IMR-90 (cell line): ENCODE measurements at regions not wholly inside any gene's neighbourhood (a gene's known extent, or its start where the extent isn't known, plus 50 kb on each side); places are given as distances from the start of the nearest gene placed in this dataset.

ENCODE experiments used
- ATAC-seq: fragments of 200-7000 bp; cut with Tn5 transposase; 2 replicates; pipeline ENCODE4 v1.9.1; 2020; ENCODE audit warnings: low read depth, mild to moderate bottlenecking, moderate library complexity
- BruUV-seq: library from RNA; stranded (reverse); fragments of 400-500 nt; replicated peaks from 2 replicates; lab custom pipeline; 2021; lab: Mats Ljungman, UMichigan
- CTCF ChIA-PET: fragments of 300-600 bp; formaldehyde crosslinking; extraction: SDS; loops from one replicate; lab custom pipeline; 2021; ENCODE audit warnings: antibody characterized with exemption; lab: Yijun Ruan, JAX
- POLR2A ChIA-PET: fragments of 300-600 bp; sonication (Branson Sonifier 250); formaldehyde crosslinking; loops from one replicate; lab custom pipeline; 2022; ENCODE audit warnings: antibody characterized with exemption; ENCODE audit not compliant: unreplicated experiment; lab: Charles Lee
- DNase-seq: peaks from one replicate; pipeline ENCODE4 v3.0.0; 2013
- H2AFZ ChIP-seq: replicated peaks from 2 replicates; pipeline ENCODE3; 2013; ENCODE audit warnings: low read length, mild to moderate bottlenecking; ENCODE audit not compliant: poor library complexity
- H2AK5ac ChIP-seq: 2 replicates; pipeline ENCODE4 v1.6.1; 2013; ENCODE audit warnings: low read depth, low read length, inconsistent platforms
- H2AK9ac ChIP-seq: replicated peaks from 2 replicates; pipeline ENCODE3; 2013; ENCODE audit warnings: mild to moderate bottlenecking, low read depth, low read length, moderate library complexity; ENCODE audit not compliant: poor library complexity
- H2BK120ac ChIP-seq: 2 replicates; pipeline ENCODE4 v1.6.1; 2013; ENCODE audit warnings: low read depth, low read length, inconsistent platforms
- H2BK15ac ChIP-seq: 3 replicates; pipeline ENCODE4 v1.6.1; 2013; ENCODE audit warnings: low read depth, low read length, inconsistent platforms
- H2BK20ac ChIP-seq: 2 replicates; pipeline ENCODE4 v1.6.1; 2013; ENCODE audit warnings: low read depth, mild to moderate bottlenecking, inconsistent platforms, low read length, moderate library complexity
- H2BK5ac ChIP-seq: 2 replicates; pipeline ENCODE4 v1.6.1; 2013; ENCODE audit warnings: mild to moderate bottlenecking, low read depth, low read length, inconsistent platforms; ENCODE audit not compliant: poor library complexity, severe bottlenecking
- H3K14ac ChIP-seq: replicated peaks from 2 replicates; pipeline ENCODE4 v1.6.1; 2013; ENCODE audit warnings: low read depth, low read length, inconsistent platforms
- H3K18ac ChIP-seq: 2 replicates; pipeline ENCODE4 v1.6.1; 2013; ENCODE audit warnings: low read depth, low read length, control low read depth
- H3K23ac ChIP-seq: 2 replicates; pipeline ENCODE4 v1.6.1; 2013; ENCODE audit warnings: low read depth, low read length, inconsistent platforms
- H3K27ac ChIP-seq: 2 replicates; pipeline ENCODE4 v1.5.1; 2013; ENCODE audit warnings: mild to moderate bottlenecking, control low read depth, low read length; ENCODE audit not compliant: insufficient read depth
- H3K27me3 ChIP-seq: 2 replicates; pipeline ENCODE4 v1.6.1; 2013; ENCODE audit warnings: low read length; ENCODE audit not compliant: control insufficient read depth, insufficient read depth
- H3K36me3 ChIP-seq: 2 replicates; pipeline ENCODE4 v1.6.1; 2013; ENCODE audit warnings: low read length, mixed read lengths; ENCODE audit not compliant: control insufficient read depth, insufficient read depth
- H3K4ac ChIP-seq: 2 replicates; pipeline ENCODE4 v1.6.1; 2013; ENCODE audit warnings: low read depth, low read length, inconsistent platforms
- H3K4me1 ChIP-seq: 2 replicates; pipeline ENCODE4 v1.6.1; 2013; ENCODE audit warnings: low read length, mixed read lengths; ENCODE audit not compliant: control insufficient read depth, insufficient read depth
- H3K4me2 ChIP-seq: 2 replicates; pipeline ENCODE4 v1.6.1; 2013; ENCODE audit warnings: low read depth, mild to moderate bottlenecking, control low read depth, low read length, moderate library complexity
- H3K4me3 ChIP-seq: 2 replicates; pipeline ENCODE4 v1.5.1; 2013; ENCODE audit warnings: low read depth, mild to moderate bottlenecking, control low read depth, low read length, moderate library complexity; ENCODE audit not compliant: insufficient read depth
- H3K56ac ChIP-seq: 2 replicates; pipeline ENCODE4 v1.6.1; 2013; ENCODE audit warnings: low read length, inconsistent platforms; ENCODE audit not compliant: insufficient read depth; ENCODE audit errors: extremely low read depth
- H3K79me1 ChIP-seq, 2 experiments: 2 replicates each; pipeline ENCODE4 v1.6.1; 2013; ENCODE audit warnings: low read length in 2 of 2, inconsistent platforms in 1 of 2, low read depth in 1 of 2
- H3K9ac ChIP-seq: 2 replicates; pipeline ENCODE4 v1.6.1; 2013; ENCODE audit warnings: low read depth, low read length, control low read depth
- H3K9me1 ChIP-seq: 2 replicates; pipeline ENCODE4 v1.6.1; 2013; ENCODE audit warnings: low read length, inconsistent platforms; ENCODE audit not compliant: insufficient read depth
- H3K9me3 ChIP-seq: 2 replicates; pipeline ENCODE4 v1.6.1; 2013; ENCODE audit warnings: low read length; ENCODE audit not compliant: control insufficient read depth, insufficient read depth
- H4K20me1 ChIP-seq: 2 replicates; pipeline ENCODE4 v1.6.1; 2013; ENCODE audit warnings: low read length, inconsistent platforms; ENCODE audit not compliant: insufficient read depth
- H4K5ac ChIP-seq: 2 replicates; pipeline ENCODE4 v1.6.1; 2013; ENCODE audit warnings: mild to moderate bottlenecking, low read depth, low read length, control low read depth
- H4K8ac ChIP-seq, 2 experiments: 2 replicates each; pipeline ENCODE4 v1.6.1; 2013; ENCODE audit warnings: low read depth in 2 of 2, low read length in 2 of 2, control low read depth in 1 of 2, inconsistent platforms in 1 of 2
- H4K91ac ChIP-seq: 2 replicates; pipeline ENCODE4 v1.6.1; 2013; ENCODE audit warnings: low read depth, low read length, inconsistent platforms; ENCODE audit not compliant: insufficient read depth
- BHLHE40 ChIP-seq: fragments of 150-350 bp; IDR thresholded peaks from 2 replicates; pipeline ENCODE4 v1.6.1; 2016; ENCODE audit warnings: mild to moderate bottlenecking, low read depth, low read length
- CEBPB ChIP-seq: IDR thresholded peaks from 2 replicates; pipeline ENCODE4 v1.6.1; 2012; ENCODE audit warnings: low read depth, low read length, improper control_type of control experiment
- MXI1 ChIP-seq: IDR thresholded peaks from 2 replicates; pipeline ENCODE4 v1.6.1; 2012; ENCODE audit warnings: low read depth, mild to moderate bottlenecking, low read length, moderate library complexity, borderline replicate concordance
- NFE2L2 ChIP-seq: fragments of 150-350 bp; IDR thresholded peaks from 2 replicates; pipeline ENCODE4 v1.6.1; 2016; ENCODE audit warnings: low read depth, mild to moderate bottlenecking, low read length
- POLR2A ChIP-seq: IDR thresholded peaks from 2 replicates; pipeline ENCODE4 v1.6.1; 2012; ENCODE audit warnings: mild to moderate bottlenecking, low read depth, low read length
- RFX5 ChIP-seq: IDR thresholded peaks from 2 replicates; pipeline ENCODE4 v1.8.0; 2012; ENCODE audit warnings: low read depth, mild to moderate bottlenecking, low read length, moderate library complexity
- SMC3 ChIP-seq: fragments of 150-350 bp; IDR thresholded peaks from 2 replicates; pipeline ENCODE4 v1.6.1; 2016; ENCODE audit warnings: low read depth, mild to moderate bottlenecking, antibody characterized with exemption, low read length, moderate library complexity
- WGBS, 2 experiments: methylation state at CpG; one replicate each; pipeline versions ENCODE4 v1.1.5 to v1.1.7; 2013; ENCODE audit warnings: missing lambda C conversion rate in 2 of 2; ENCODE audit not compliant: insufficient read length in 1 of 2; ENCODE audit errors: extremely low coverage in 2 of 2; 5-methylcytosine and 5-hydroxymethylcytosine counted together
- dilution Hi-C: fragments of 300-500 bp; cut with HindIII; formaldehyde crosslinking; loops from one replicate; pipeline ENCODE4 v1.14.3; 2018; ENCODE audit warnings: low sequenced_read_pairs; ENCODE audit not compliant: unreplicated experiment
- in situ Hi-C: fragments of 300-500 bp; cut with MboI; formaldehyde crosslinking; loops from 3 replicates; pipeline ENCODE4 v1.14.3; 2019; ENCODE audit warnings: low sequenced_read_pairs, inconsistent platforms, mixed read lengths
- intact Hi-C: fragments of 100-400 bp; cut with micrococcal nuclease; formaldehyde crosslinking; loops from 2 replicates; pipeline ENCODE4 v1.10.0; 2022
- TF ChIP-seq, protein P1 (sequence below): fragments of 150-350 bp; IDR thresholded peaks from 2 replicates; pipeline ENCODE4 v1.6.1; 2017; ENCODE audit warnings: mild to moderate bottlenecking, antibody characterized with exemption, low read length, low read depth

DNA sequence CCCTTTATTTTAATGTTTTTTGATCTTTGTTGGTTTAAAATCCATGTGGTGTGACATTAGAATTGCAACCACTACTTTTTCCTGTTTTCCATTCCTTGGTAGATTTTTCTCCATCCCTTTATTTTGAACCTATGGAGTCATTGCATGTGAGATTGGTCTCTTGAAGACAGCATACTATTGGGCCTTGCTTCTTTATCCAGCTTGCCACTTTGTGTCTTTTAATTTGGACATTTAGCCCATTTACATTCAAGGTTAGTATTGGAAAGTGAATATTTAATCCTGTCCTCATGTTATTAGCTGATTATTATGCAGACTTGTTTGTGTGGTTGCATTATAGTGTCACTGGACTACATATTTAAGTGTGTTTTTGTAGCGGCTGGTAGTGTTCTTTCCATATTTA lies 782.9 kb downstream of the SLC4A3 start:
- dilution Hi-C loops: no loop called here

More for the DNA sequence above, 782.9 kb downstream of the SLC4A3 start:
- peaks cover 7% of the 10 kb centered on the region; the same call in 1 of the 2 replicates for H3K9me3 ChIP-seq
- no peak overlapping the region for H3K9ac ChIP-seq
- H3K4ac ChIP-seq: no peak overlapping the region
- no peak overlapping the region for H3K18ac ChIP-seq
- in situ Hi-C loops: no loop called here
- no peak overlapping the region for H3K23ac ChIP-seq
- no peak overlapping the region for H2AK9ac ChIP-seq
- no peak overlapping the region for H2BK120ac ChIP-seq
- no peak overlapping the region for H4K8ac ChIP-seq
- no peak for ATAC-seq
- no peak overlapping the region for H3K56ac ChIP-seq
- H3K27ac ChIP-seq: no peak overlapping the region
- H2BK15ac ChIP-seq: no peak overlapping the region
- H3K9me1 ChIP-seq: no peaks in the 10 kb centered on the region
- no peak overlapping the region for H3K14ac ChIP-seq
- no peak overlapping the region for H4K5ac ChIP-seq
- H3K79me1 ChIP-seq: no peaks in the 10 kb centered on the region
- no peak overlapping the region for H3K4me3 ChIP-seq
- POLR2A ChIA-PET: no interaction called here
- H3K4me1 ChIP-seq: no peaks in the 10 kb centered on the region
- H3K27me3 ChIP-seq: no peaks in the 10 kb centered on the region
- H3K4me2 ChIP-seq: no peak overlapping the region
- intact Hi-C loops: no loop called here
- no peak overlapping the region for H2BK5ac ChIP-seq
- CTCF ChIA-PET: no interaction called here
- WGBS, 2 experiments: no CpG with 5 or more reads among the region's 1 CpG
- TF ChIP-seq CEBPB: no peak
- TF ChIP-seq MXI1: no peak
- no peak for TF ChIP-seq NFE2L2
- TF ChIP-seq BHLHE40: no peak
- no peak for TF ChIP-seq SMC3
- no peak for TF ChIP-seq POLR2A
- TF ChIP-seq, protein P1, sequence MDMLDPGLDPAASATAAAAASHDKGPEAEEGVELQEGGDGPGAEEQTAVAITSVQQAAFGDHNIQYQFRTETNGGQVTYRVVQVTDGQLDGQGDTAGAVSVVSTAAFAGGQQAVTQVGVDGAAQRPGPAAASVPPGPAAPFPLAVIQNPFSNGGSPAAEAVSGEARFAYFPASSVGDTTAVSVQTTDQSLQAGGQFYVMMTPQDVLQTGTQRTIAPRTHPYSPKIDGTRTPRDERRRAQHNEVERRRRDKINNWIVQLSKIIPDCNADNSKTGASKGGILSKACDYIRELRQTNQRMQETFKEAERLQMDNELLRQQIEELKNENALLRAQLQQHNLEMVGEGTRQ: no peak
- no peak for TF ChIP-seq RFX5
- no peak for DNase-seq
- H4K91ac ChIP-seq: no peak overlapping the region
- no peaks in the 10 kb centered on the region for H3K36me3 ChIP-seq
- H2BK20ac ChIP-seq: no peak overlapping the region
- H2AK5ac ChIP-seq: no peak overlapping the region
- no TSS peak for BruUV-seq
- H4K20me1 ChIP-seq: no peaks in the 10 kb centered on the region
- no peak overlapping the region for H2AFZ ChIP-seq
